ENCODE measurements at regions not wholly inside any gene's neighbourhood (a gene's known extent, or its start where the extent isn't known, plus 50 kb on each side); places are given as distances from the start of the nearest gene placed in this dataset.

- no peak for TF ChIP-seq CTCF (IDR thresholded peaks at IDR 0.05)
- TF ChIP-seq ZFX (IDR thresholded peaks at IDR 0.05; ENCODE audit: borderline replicate concordance), result no peak
These were observed 121.2 kb downstream of the NR4A2 start for GRCh38 chr2:156211318-156211717.
